ENCODE measurements at regions not wholly inside any gene's neighbourhood (a gene's known extent, or its start where the extent isn't known, plus 50 kb on each side); places are given as distances from the start of the nearest gene placed in this dataset.

DNA sequence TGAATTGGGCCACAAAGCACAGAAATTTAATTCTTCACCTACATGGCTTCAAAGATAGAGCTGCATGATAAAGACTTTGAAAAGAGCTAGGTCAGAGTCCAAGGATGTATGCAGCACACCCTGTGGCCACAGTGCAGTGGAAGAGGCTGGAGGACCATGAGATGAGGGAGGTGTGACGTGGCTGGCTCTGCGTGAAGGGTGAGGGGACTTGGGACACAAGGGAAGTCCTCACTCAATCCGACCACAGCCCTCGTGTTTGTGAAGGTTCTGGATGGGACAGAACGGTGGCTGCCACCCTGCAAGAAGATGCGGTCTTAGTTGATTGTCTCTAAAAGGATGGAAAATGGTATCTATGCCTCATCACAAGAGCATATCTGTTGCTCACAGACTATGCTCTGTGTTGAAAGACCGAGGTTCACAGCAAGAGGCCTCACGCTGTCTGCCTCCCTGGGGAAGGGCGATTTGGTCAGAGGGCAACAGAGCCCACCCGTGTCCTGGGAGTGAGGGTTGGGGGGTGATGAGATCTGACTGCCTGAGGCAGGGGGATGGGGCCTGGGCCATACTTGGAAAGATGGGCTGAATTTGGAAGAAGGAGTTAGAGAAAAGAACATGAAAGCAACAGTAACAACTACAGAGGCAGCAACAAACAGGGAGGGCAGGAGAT lies 174.4 kb upstream of the SHH start:
- TF ChIP-seq, protein P1, sequence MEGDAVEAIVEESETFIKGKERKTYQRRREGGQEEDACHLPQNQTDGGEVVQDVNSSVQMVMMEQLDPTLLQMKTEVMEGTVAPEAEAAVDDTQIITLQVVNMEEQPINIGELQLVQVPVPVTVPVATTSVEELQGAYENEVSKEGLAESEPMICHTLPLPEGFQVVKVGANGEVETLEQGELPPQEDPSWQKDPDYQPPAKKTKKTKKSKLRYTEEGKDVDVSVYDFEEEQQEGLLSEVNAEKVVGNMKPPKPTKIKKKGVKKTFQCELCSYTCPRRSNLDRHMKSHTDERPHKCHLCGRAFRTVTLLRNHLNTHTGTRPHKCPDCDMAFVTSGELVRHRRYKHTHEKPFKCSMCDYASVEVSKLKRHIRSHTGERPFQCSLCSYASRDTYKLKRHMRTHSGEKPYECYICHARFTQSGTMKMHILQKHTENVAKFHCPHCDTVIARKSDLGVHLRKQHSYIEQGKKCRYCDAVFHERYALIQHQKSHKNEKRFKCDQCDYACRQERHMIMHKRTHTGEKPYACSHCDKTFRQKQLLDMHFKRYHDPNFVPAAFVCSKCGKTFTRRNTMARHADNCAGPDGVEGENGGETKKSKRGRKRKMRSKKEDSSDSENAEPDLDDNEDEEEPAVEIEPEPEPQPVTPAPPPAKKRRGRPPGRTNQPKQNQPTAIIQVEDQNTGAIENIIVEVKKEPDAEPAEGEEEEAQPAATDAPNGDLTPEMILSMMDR (IDR thresholded peaks at IDR 0.05; ENCODE audit: low read depth, low read length): no peak
- Histone ChIP-seq H3K4me1 (no peaks in the 10 kb centered on the region), H3K9me3 (no peaks in the 10 kb centered on the region), H3K4me3 (ENCODE audit: low read depth, low read length) (no peak overlapping the region), H3K27me3 (no peaks in the 10 kb centered on the region), H3K36me3 (no peaks in the 10 kb centered on the region)
- no peak for DNase-seq

DNA sequence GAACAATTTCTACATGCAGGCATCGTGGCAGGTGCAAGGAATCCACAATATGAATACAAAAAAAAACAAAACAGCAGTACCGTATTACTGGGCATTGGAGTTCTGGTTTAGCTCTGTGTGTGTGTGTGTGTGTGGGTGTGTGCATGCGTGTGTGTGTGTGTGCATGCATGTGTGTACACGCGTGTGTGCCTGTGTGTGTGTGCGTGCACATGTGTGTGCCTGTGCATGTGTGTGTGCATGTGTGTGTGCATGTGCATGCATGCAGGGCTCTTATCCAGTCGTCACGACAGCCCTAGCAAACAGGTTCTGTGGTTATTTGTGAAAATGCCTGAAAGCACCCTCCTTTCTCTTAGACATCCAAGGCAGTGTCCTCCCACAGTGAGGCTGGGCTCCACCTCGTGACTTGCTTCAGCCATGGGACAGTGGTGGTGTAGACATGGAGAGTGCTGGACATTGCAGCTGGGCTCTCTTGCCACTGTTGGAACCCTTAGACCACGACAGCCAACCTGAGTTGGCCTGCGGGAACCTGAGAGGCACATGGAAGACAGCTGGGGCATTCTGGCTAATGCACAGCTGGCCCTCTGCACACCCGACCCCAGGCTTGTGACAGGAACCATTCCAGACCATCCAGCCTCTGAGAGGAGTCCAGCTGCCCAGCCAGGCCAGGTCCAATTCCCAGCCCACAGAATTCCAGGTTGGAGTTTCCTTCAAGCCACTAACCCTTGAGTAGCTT lies 173.4 kb upstream of the SHH start:
- no peaks in the 10 kb centered on the region for H3K4me1 ChIP-seq
- H3K36me3 ChIP-seq: no peaks in the 10 kb centered on the region
- 0 out of 2 replicates have a peak, but pooled peaks cover 3% of the 10 kb centered on the region for H3K27me3 ChIP-seq
- no peaks in the 10 kb centered on the region for H3K9me3 ChIP-seq
- TF ChIP-seq, protein P1 (IDR thresholded peaks at IDR 0.05; ENCODE audit: low read depth, low read length): no peak
- no peak for DNase-seq
- H3K4me3 ChIP-seq (ENCODE audit: low read depth, low read length): no peak overlapping the region

GRCh38 chr7:155984609-155985405 lies 172.5 kb upstream of the SHH start:
- Histone ChIP-seq H3K36me3 (no peaks in the 10 kb centered on the region), H3K9me3 (no peaks in the 10 kb centered on the region), H3K4me3 (ENCODE audit: low read depth, low read length) (no peak overlapping the region), H3K4me1 (no peaks in the 10 kb centered on the region), H3K27me3 (0 out of 2 replicates have a peak, but pooled peaks cover 3% of the 10 kb centered on the region)
- no peak for DNase-seq
- TF ChIP-seq, protein P1 (IDR thresholded peaks at IDR 0.05; ENCODE audit: low read depth, low read length): no peak

DNA sequence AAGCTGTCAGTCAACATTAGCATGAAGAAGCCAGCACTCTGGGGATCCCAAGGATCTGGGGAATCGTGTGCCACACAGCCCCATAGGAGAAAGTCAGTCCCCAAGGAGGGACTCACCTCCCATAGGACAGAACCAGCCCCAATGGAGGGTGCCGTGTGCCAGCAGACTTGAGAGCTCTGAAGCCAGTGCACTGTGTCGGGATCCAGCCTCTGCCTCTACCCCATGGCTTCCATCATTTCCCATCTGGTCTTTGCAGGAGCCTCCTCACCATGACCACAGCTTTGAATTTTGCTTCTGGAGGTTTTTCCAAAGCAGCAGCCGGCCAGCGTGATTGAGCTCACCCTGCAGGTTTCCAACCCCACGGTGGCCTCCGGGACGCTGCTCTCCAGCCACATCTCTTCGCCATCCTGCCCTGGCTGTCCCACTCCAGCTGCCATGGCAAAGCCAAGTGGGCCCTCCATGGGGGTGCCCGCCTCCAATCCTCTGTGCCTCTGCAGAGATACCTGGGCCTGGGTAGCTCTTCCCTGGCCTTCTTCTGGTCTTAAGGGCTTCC lies 171.8 kb upstream of the SHH start:
- H3K9me3 ChIP-seq: no peaks in the 10 kb centered on the region
- TF ChIP-seq, protein P1 (IDR thresholded peaks at IDR 0.05; ENCODE audit: low read depth, low read length): no peak
- no peak overlapping the region for H3K4me3 ChIP-seq (ENCODE audit: low read depth, low read length)
- no peaks in the 10 kb centered on the region for H3K4me1 ChIP-seq
- peaks cover 8% of the 10 kb centered on the region for H3K27me3 ChIP-seq
- no peaks in the 10 kb centered on the region for H3K36me3 ChIP-seq
- no peak for DNase-seq

- Histone ChIP-seq H3K4me1 (no peaks in the 10 kb centered on the region), H3K27me3 (peaks cover 13% of the 10 kb centered on the region), H3K4me3 (ENCODE audit: low read depth, low read length) (no peak overlapping the region), H3K9me3 (no peaks in the 10 kb centered on the region), H3K36me3 (no peaks in the 10 kb centered on the region)
- TF ChIP-seq, protein P1 (IDR thresholded peaks at IDR 0.05; ENCODE audit: low read depth, low read length): no peak
- DNase-seq: no peak
These were observed 171.0 kb upstream of the SHH start for GRCh38 chr7:155983176-155983815.
